ENCODE measurements at regions not wholly inside any gene's neighbourhood (a gene's known extent, or its start where the extent isn't known, plus 50 kb on each side); places are given as distances from the start of the nearest gene placed in this dataset.

GRCh38 chr22:22073769-22074561 lies 91.4 kb upstream of the TOP3B start:
- TF ChIP-seq GABPA (IDR thresholded peaks at IDR 0.05; ENCODE audit: low read depth): no peak
- TF ChIP-seq POLR2AphosphoS5 (IDR thresholded peaks at IDR 0.05; ENCODE audit: low read depth): no peak
